ENCODE measurements at regions not wholly inside any gene's neighbourhood (a gene's known extent, or its start where the extent isn't known, plus 50 kb on each side); places are given as distances from the start of the nearest gene placed in this dataset.
"Not testable (repeated sequence)": the region's sequence is repeated elsewhere in the genome, so short reads cannot be mapped to it uniquely, and the experiment has no call there.

- no peak for DNase-seq
These were observed 138.6 kb upstream of the APOOL start for GRCh38 chrX:84865113-84865512.

- DNase-seq: not testable (repeated sequence)
These were observed 133.4 kb upstream of the APOOL start for GRCh38 chrX:84870281-84870680.

GRCh38 chrX:84872160-84872771 is 131.4 kb upstream of the APOOL start:
- not testable (repeated sequence) for DNase-seq

GRCh38 chrX:84873176-84873575 is 130.5 kb upstream of the APOOL start:
- DNase-seq: no peak

GRCh38 chrX:84876876-84877275 is 126.8 kb upstream of the APOOL start:
- DNase-seq: no peak

- no peak for DNase-seq
These were observed 109.8 kb upstream of the APOOL start for GRCh38 chrX:84893897-84894296.

- DNase-seq: no peak
These were observed 96.2 kb upstream of the APOOL start for GRCh38 chrX:84907324-84907968.

- DNase-seq: no peak
These were observed 94.5 kb upstream of the APOOL start for GRCh38 chrX:84909151-84909550.

GRCh38 chrX:84924624-84925023 is 79.1 kb upstream of the APOOL start:
- DNase-seq: no peak

GRCh38 chrX:84932814-84933213 is 70.9 kb upstream of the APOOL start:
- no peak for DNase-seq

GRCh38 chrX:84933956-84934556 is 69.6 kb upstream of the APOOL start:
- DNase-seq: no peak
